HG02759 (cell line): ENCODE measurements at regions not wholly inside any gene's neighbourhood (a gene's known extent, or its start where the extent isn't known, plus 50 kb on each side); places are given as distances from the start of the nearest gene placed in this dataset.

Source experiments
- ATAC-seq: cut with Tn5 transposase; IDR thresholded peaks from one replicate; pipeline ENCODE4 v1.9.1; 2021; ENCODE audit warnings: mild to moderate bottlenecking, moderate library complexity; ENCODE audit not compliant: unreplicated experiment

DNA sequence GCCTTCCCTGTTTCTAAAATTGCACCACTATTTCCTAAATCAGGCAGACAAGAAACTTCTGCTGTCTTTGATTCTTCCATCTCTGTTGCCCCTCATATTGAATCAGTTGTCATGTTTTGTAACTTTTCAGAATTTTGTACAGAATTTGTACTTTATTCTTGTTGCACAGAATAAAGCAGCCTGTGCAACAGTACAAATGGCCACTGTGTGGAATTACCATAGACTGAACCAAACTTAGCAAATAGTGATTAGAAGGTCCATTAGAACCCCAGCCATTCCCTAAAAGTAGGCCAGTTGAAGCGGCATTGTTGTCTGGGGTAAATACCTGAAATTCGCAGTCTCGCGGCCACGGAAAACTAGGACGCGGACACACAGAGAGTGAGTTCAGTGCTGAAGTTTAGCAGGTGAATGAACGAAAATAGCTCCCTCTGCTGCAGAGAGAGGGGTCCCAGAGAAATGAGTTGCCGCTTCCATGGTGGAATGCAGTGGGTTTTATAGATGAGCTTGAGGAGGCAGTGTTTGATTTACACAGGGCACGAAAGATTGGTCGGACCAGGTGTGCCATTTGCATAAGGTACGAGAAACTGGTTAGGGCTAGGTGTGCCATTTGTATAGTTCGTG lies 71.8 kb downstream of the C4orf33 start:
- no peak for ATAC-seq

- no peak for ATAC-seq
Observed at GRCh38 chr4:129172181-129172580, 76.2 kb downstream of the C4orf33 start.

DNA sequence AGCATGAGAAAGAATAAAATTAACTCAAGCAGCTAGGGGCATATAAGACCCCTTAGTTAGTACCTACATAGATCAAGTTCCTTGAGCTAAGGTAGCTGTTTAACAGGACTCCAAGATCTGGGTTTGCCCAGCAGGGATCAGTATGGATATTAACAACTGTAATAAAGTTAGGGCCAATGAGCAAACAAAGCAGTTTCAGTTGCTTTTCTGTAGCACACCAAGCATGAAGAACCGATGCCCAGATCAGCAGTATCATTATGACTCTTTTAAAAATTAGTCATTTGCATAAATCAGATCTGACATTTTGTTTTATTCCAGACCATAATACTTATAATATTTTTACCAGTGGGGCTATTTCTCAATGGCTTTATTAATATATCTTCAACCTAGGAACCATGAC lies 80.9 kb downstream of the C4orf33 start:
- peak; percentile 59 for ATAC-seq

DNA sequence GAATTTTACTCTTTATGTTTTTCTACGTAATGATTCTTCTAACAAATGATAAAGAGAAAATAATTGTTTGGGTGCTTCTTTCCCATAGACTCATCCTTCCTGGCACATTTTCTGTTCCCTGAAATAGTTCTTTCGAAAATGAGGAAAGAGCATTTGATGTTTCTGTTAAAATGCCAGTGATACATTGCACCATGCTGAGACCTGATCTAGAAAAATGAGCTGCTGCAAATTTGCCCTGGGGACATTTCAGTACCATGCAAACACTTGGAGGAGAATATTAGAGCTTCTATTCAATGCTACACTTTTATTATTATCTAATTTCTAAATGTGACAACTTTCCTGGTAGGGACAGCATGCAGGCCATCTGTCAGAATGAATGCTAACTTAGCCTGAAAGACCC lies 83.3 kb downstream of the C4orf33 start:
- no peak for ATAC-seq

DNA sequence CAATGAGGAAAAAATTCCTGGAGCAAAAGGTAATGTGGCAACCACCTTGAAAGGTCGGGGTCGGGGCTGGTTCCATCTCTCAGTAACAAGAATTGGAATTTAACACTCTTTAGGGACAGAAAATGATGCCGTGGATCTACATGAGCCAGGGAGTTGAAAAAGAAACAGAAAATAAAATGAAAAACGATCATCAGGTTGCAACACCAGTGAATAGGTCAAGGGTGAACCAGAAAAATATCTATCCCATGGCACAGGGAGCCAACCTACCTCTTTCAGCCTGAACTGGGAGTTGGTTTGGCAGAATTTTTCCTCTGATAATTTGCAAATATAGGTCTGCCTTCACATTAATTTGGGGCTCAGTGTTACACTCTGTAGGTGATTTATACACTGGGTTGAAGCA lies 93.7 kb downstream of the C4orf33 start:
- ATAC-seq = no peak

DNA sequence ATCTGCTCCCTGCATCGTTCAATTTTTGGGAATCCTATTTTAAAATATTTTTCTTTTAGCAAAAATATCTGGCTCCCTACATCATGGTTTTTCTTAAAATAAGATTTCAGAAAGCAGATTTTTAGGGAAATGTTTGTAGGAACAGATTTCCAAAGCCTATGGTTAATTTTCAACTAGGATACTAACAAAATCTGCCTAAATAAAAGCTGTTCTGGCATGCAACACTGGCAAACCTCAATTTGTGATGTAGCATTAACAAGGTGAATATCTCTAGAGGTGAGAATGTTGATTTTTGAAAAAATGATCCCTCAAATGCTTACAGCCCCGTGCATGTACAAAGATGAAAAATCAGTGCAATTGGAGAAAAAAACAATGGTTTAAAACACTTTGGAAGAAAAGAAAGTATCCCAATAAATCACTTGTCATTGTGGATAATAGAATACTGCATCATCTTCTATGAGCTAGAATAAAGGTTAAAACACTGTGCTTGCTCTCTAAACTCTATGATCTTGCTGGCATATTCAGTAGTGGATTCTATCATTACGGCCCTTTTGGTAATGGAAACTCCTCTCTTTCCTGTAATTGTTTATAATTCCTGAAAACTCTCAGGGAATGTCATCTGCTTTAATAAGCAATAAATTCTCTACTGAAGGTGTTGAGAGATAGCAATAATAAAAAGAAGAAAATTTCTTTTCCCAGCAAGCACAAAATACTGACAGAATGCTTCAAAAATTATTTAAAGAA lies 97.6 kb downstream of the C4orf33 start:
- no peak for ATAC-seq

- ATAC-seq = no peak
Observed at GRCh38 chr4:129208481-129208880, 112.5 kb downstream of the C4orf33 start.

DNA sequence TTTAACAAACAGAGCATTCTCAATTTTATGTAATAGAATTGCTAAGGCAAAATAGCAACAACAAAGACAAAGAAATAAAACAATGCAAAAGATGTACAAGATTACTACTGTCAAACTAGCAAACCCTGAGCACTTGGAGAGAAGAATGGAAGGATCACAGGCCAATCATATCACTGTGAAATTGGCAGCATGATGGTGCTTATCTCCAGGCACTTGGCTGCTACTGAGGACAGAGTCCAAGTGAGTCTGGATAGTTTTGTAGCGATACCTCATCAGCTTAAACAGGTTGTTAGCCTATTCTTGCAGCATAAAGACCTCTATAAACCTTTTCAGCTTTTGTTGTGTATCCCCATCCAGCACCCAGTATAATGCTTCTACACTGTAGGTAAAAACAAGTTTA lies 117.7 kb downstream of the C4orf33 start:
- ATAC-seq = no peak

DNA sequence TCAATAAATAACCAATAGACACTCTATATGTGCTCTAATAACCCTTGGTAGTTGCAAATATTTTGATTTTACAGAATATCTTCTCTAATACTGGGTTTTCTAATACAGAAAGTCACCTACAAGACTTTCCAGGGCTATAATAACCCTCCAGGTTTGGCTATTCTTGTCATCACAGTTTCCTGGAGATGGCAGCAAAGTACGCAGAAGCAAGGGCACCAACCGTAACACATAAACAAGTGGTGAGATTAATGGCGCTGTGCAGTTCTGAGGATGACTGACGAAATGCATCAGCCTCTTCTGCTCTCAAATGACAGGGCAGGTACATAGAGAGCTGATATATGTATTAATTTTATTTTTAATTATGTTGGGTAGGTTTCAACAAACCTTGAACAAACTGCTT lies 122.4 kb downstream of the C4orf33 start:
- no peak for ATAC-seq

DNA sequence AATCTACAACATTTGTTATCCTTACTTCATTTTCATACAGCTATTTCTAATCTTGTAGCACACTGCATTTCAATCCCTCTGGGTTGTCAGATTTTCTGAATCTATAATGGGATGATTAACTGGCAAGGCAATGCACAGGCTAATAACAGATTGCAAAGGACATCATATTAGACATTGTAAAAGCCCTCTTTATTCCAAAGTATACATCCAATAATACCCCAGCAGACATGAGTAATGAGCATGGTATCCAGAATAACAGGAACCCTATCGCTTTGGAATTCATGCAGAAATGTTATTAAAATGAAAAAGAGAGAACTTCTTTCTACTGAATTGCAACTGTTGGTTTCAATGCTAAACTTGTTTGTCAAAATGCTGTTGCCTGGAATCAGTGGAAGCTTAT lies 122.9 kb downstream of the C4orf33 start:
- ATAC-seq = no peak

DNA sequence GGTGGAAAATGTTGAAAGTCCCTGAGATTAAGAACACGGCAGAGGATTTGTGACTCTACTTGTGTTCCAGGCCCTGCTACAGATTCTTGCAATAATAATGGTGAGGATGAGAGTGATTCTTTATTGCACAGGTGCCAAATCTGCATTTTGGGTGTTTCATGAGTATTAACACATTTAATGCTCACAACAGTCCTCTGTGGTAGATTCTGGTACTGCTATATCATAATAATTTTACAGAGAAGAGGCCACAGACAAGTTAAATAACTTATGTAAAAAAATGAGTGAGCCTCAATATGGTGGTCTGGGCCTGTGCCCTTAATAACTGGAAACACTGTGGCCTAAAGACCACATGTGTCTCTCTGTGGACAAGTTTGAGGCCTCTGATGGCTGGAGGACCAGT lies 124.3 kb downstream of the C4orf33 start:
- no peak for ATAC-seq

DNA sequence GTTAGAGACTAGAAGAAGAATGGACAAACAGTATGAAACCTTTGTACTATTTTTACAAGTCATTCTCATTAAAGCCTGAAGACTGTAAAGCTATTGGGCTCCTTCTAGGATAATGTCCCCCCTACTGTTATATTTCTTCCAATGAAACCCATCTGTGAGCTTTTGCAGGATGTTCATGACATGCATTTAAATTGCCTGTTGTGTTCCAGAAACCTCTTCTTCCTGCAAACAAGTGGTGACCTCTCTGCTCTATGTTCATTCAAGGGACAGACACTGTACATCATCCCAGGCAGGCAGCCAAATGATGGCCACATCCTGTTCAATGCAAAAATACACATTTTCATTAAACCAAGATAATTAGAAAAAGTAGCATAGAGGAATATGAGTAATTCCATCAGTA lies 128.0 kb downstream of the C4orf33 start:
- no peak for ATAC-seq

DNA sequence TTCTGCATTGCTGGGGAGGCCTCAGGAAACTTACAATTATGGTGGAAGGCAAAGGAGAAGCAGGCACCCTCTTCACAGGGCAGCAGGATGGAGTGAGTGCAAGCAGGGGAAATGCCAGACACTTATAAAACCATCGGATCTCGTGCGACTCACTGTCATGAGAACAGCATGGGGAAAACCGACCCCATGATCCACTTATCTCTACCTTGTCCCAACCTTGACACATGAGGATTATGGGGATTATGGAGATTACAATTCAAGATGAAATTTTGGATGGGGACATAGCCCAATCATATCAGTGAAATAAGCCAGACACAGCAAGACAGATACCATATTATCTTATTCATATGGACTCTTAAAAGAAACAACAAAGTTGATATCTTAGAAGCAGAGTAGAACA lies 134.9 kb downstream of the C4orf33 start:
- ATAC-seq = no peak

DNA sequence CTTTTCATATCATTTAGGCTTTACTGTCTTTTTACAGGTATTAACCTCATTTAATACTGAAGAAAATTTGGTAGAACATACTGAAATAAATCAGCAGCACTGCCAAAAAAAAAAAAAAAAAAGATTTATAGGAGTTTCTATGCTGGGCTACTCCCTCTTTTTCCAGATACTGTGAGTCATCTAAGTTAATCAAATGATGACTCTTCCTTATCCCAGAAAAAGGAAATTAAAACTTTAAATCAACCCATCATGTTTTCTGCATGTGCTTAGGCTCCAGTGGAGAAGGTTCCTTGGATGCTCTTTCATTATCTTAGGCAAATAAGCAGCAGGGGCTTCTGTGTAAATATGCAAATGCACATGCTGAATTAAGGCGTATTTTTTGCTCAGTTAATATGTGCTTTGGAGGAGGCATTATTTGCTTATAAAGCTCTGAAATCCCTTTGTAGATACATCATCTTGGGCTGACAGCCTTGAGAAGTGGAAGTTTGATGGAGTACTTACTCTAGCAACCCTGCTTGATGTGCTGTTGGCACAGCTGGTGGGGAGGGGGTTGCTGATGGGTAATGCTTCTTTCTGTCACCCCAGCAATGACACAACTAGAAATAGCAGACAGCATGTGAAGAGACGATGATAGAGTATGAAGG lies 136.1 kb downstream of the C4orf33 start:
- ATAC-seq = no peak

- ATAC-seq = no peak
Observed at GRCh38 chr4:129232589-129233337, 136.8 kb downstream of the C4orf33 start.

- ATAC-seq = no peak
Observed at GRCh38 chr4:129233691-129234090, 137.7 kb downstream of the C4orf33 start.

- ATAC-seq = no peak
Observed at GRCh38 chr4:129236351-129236750, 140.4 kb downstream of the C4orf33 start.

- no peak for ATAC-seq
Observed at GRCh38 chr4:129239088-129239487, 143.1 kb downstream of the C4orf33 start.

DNA sequence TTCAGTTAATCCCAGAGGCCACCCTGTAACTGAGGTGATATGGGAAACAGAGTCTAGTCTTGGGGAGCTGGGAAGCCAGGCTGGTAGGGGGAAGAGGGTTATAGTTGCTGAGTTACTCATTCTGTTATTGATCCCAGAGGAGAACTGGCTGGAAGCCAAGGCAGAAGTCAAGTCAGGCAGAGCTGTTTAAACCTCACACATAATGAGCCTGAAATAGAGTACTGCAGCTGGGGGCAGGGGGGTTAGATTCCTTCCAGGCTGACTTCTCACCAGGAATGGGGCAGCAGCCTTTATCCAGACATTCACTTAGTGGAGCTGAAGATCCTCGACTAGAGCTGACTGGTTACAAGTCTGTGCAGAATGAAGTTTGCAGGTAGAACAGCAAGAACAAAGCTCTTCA lies 144.9 kb downstream of the C4orf33 start:
- no peak for ATAC-seq

DNA sequence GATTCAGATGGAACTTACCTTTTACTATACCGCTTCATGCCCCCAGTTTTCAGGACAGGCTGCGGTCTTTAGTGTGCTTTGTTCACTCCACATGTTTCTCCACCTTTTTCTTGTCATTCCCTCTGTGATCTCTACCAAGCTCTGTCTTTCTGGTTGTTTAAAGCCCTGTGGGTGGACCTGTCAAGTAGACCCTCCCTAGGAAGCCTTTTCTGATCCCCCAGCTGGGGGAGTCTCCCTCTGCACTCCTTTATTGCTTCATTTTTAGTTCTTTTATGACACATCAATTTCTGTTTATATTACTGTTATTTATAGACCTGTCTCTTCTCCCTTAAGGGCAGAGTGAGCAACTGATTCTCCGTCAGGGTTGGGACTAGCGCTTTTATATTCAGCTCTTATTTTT lies 150.2 kb downstream of the C4orf33 start:
- ATAC-seq = no peak

- ATAC-seq = no peak
Observed at GRCh38 chr4:129246910-129247461, 151.0 kb downstream of the C4orf33 start.
